ENCODE measurements at regions not wholly inside any gene's neighbourhood (a gene's known extent, or its start where the extent isn't known, plus 50 kb on each side); places are given as distances from the start of the nearest gene placed in this dataset.

GRCh38 chr1:14031461-14031860 is 331.5 kb downstream of the PRDM2 start:
- TF ChIP-seq, protein P1, sequence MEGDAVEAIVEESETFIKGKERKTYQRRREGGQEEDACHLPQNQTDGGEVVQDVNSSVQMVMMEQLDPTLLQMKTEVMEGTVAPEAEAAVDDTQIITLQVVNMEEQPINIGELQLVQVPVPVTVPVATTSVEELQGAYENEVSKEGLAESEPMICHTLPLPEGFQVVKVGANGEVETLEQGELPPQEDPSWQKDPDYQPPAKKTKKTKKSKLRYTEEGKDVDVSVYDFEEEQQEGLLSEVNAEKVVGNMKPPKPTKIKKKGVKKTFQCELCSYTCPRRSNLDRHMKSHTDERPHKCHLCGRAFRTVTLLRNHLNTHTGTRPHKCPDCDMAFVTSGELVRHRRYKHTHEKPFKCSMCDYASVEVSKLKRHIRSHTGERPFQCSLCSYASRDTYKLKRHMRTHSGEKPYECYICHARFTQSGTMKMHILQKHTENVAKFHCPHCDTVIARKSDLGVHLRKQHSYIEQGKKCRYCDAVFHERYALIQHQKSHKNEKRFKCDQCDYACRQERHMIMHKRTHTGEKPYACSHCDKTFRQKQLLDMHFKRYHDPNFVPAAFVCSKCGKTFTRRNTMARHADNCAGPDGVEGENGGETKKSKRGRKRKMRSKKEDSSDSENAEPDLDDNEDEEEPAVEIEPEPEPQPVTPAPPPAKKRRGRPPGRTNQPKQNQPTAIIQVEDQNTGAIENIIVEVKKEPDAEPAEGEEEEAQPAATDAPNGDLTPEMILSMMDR (IDR thresholded peaks at IDR 0.05) = no peak
- TF ChIP-seq POLR2A (IDR thresholded peaks at IDR 0.05) = no peak

All from lower leg skin (tissue), 3 donors.